Keratinocyte (primary cell): ENCODE measurements at regions not wholly inside any gene's neighbourhood (a gene's known extent, or its start where the extent isn't known, plus 50 kb on each side); places are given as distances from the start of the nearest gene placed in this dataset.

Source experiments
- EZH2 ChIP-seq: IDR thresholded peaks from one replicate; pipeline ENCODE4 v1.6.1; 2012; ENCODE audit warnings: inconsistent platforms, mild to moderate bottlenecking, low read length, moderate library complexity
- TF ChIP-seq, protein P1 (sequence below), 3 experiments: IDR thresholded peaks in 1 of 3; conservative IDR thresholded peaks in 1 of 3; optimal IDR thresholded peaks in 1 of 3; 2 replicates in 2 of 3; 3 replicates in 1 of 3; pipeline versions ENCODE3 to v1.5.1; 2011; ENCODE audit warnings: low read length in 3 of 3, mild to moderate bottlenecking in 3 of 3, moderate library complexity in 2 of 3, control low read depth in 1 of 3, inconsistent platforms in 1 of 3; ENCODE audit not compliant: insufficient read depth in 2 of 3; ENCODE audit errors: extremely low read depth in 1 of 3

- TF ChIP-seq EZH2, result no peak
- TF ChIP-seq, protein P1, sequence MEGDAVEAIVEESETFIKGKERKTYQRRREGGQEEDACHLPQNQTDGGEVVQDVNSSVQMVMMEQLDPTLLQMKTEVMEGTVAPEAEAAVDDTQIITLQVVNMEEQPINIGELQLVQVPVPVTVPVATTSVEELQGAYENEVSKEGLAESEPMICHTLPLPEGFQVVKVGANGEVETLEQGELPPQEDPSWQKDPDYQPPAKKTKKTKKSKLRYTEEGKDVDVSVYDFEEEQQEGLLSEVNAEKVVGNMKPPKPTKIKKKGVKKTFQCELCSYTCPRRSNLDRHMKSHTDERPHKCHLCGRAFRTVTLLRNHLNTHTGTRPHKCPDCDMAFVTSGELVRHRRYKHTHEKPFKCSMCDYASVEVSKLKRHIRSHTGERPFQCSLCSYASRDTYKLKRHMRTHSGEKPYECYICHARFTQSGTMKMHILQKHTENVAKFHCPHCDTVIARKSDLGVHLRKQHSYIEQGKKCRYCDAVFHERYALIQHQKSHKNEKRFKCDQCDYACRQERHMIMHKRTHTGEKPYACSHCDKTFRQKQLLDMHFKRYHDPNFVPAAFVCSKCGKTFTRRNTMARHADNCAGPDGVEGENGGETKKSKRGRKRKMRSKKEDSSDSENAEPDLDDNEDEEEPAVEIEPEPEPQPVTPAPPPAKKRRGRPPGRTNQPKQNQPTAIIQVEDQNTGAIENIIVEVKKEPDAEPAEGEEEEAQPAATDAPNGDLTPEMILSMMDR (optimal IDR thresholded peaks at IDR 0.05 in 1 of 3, IDR thresholded peaks at IDR 0.05 in 1 of 3, conservative IDR thresholded peaks at IDR 0.05 in 1 of 3; ENCODE audit: extremely low read depth in 1 of 3, insufficient read depth in 2 of 3, low read length in 3 of 3), result no peak
Measured at GRCh38 chr6:84973606-84974005, 209.2 kb upstream of the TBX18 start.
